ENCODE measurements at regions not wholly inside any gene's neighbourhood (a gene's known extent, or its start where the extent isn't known, plus 50 kb on each side); places are given as distances from the start of the nearest gene placed in this dataset.
"Not testable (repeated sequence)": the region's sequence is repeated elsewhere in the genome, so short reads cannot be mapped to it uniquely, and the experiment has no call there.

DNA sequence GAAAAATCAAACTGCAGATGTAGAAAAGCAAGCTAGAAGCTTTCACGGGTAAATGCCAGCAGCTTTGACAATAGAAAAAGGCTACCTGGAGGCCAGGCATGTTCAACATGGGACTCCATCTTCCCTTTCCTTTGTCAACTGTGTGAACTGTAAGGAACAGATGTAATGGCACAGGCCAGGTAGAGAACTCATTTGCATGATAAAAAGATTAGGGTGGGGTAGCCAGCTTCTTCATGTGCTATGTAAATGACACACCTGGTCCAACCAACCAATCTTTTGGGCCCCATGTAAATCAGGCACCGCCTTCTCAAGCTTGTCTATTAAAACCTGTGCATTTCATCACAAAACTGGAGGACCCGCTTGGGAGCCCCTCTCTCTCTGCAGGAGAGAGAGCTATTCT lies 686.5 kb upstream of the GOLIM4 start:
- intact Hi-C loops (cut with DNase I) = no loop called here
- Histone ChIP-seq H3K27ac (no peak overlapping the region), H3K27me3 (no peaks in the 10 kb centered on the region), H3K4me3 (no peak overlapping the region), H3K4me1 (no peaks in the 10 kb centered on the region), H3K9me3 (peaks cover 0 to 2% (median 0%) of the 10 kb centered on the region in 4 donors), H3K36me3 (no peaks in the 10 kb centered on the region)
- no peak for ATAC-seq
- WGBS (ENCODE audit: insufficient coverage, low coverage, low lambda C conversion rate, missing lambda C conversion rate) = 73% methylated on average over 3 of the region's 3 CpGs
- TF ChIP-seq, protein P1, sequence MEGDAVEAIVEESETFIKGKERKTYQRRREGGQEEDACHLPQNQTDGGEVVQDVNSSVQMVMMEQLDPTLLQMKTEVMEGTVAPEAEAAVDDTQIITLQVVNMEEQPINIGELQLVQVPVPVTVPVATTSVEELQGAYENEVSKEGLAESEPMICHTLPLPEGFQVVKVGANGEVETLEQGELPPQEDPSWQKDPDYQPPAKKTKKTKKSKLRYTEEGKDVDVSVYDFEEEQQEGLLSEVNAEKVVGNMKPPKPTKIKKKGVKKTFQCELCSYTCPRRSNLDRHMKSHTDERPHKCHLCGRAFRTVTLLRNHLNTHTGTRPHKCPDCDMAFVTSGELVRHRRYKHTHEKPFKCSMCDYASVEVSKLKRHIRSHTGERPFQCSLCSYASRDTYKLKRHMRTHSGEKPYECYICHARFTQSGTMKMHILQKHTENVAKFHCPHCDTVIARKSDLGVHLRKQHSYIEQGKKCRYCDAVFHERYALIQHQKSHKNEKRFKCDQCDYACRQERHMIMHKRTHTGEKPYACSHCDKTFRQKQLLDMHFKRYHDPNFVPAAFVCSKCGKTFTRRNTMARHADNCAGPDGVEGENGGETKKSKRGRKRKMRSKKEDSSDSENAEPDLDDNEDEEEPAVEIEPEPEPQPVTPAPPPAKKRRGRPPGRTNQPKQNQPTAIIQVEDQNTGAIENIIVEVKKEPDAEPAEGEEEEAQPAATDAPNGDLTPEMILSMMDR (IDR thresholded peaks at IDR 0.05) = no peak
- no peak for TF ChIP-seq POLR2A (IDR thresholded peaks at IDR 0.05)
- no peak for DNase-seq

DNA sequence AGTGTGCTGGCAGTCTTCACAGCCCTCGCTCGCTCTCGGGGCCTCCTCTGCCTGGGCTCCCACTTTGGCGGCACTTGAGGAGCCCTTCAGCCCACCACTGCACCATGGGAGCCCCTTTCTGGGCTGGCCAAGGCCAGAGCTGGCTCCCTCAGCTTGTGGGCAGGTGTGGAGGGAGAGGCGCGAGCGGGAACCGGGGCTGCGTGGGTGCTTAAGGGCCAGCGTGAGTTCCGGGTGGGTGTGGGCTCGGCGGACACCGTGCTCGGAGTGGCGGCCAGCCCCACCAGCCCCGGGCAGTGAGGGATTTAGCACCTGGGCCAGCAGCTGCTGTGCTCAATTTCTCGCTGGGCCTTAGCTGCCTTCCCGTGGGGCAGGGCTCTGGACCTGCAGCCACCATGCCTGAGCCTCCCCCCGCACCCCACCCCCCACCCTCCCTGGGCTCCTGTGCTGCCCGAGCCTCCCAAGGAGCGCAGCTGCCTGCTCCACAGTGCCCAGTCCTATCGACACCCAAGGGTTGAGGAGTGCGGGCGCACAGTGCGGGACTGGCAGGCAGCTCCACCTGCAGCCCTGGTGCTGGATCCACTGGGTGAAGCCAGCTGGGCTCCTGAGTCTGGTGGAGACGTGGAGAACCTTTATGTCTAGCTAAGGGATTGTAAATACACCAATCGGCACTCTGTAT lies 684.4 kb upstream of the GOLIM4 start:
- DNase-seq; H3K27ac ChIP-seq; H3K4me3 ChIP-seq; intact Hi-C loops (cut with DNase I); H3K4me1 ChIP-seq; H3K27me3 ChIP-seq; H3K36me3 ChIP-seq; H3K9me3 ChIP-seq; ATAC-seq: not testable (repeated sequence)
- WGBS (ENCODE audit: insufficient coverage, low coverage, low lambda C conversion rate, missing lambda C conversion rate) = 76% methylated on average over 2 of the region's 28 CpGs

DNA sequence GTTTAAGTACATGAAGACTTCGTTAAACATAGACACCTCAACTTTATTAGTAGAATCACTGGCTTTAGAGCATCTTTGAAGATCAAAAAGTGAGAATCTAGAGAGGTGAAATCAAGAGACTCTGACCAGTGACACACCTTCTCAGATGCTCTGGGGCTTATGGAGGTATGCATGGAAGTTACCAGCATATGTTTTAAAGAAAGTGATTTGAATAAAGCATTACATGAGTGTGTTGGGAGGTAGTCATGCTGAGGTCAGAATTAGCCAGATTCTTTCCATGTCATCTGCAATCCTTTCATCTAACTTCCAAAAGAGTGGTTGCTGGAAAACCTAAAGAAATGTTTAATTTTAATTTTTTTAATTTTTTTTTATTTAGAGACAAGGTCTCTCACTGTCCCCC lies 658.0 kb upstream of the GOLIM4 start:
- no peaks in the 10 kb centered on the region for H3K4me1 ChIP-seq
- no peaks in the 10 kb centered on the region for H3K27me3 ChIP-seq
- intact Hi-C loops (cut with DNase I) = no loop called here
- WGBS (ENCODE audit: insufficient coverage, low coverage, low lambda C conversion rate, missing lambda C conversion rate) = 60% methylated on average over 1 of the region's 1 CpG
- DNase-seq (no peak), ATAC-seq (no peak)
- no peak overlapping the region for H3K27ac ChIP-seq
- no peaks in the 10 kb centered on the region for H3K36me3 ChIP-seq
- TF ChIP-seq, protein P1 (IDR thresholded peaks at IDR 0.05) = no peak
- TF ChIP-seq POLR2A (IDR thresholded peaks at IDR 0.05) = no peak
- H3K9me3 ChIP-seq = no peaks in the 10 kb centered on the region
- H3K4me3 ChIP-seq = no peak overlapping the region

DNA sequence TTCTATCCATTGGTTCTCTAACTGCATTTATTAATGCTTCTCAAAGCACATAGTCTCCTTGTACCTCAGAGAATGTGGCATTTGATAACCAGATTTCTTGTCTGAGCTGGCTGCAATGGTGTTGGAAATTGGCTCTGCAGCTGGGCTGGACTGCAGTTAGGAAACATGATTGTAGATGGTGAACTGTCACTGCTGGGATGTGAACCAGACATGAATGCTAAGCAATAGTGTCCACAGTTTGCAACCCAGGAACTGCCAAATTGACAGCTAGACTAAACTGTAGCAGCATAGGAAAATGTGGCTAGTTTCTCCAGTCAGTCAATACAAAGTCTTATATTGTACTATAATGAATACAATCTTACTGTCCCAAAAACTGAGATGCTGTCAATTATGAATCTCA lies 656.6 kb upstream of the GOLIM4 start:
- DNase-seq = no peak
- TF ChIP-seq POLR2A (IDR thresholded peaks at IDR 0.05) = no peak
- Histone ChIP-seq H3K9me3 (no peaks in the 10 kb centered on the region), H3K27me3 (no peaks in the 10 kb centered on the region), H3K27ac (no peak overlapping the region), H3K4me1 (no peaks in the 10 kb centered on the region), H3K4me3 (no peak overlapping the region), H3K36me3 (no peaks in the 10 kb centered on the region)
- no peak for ATAC-seq
- intact Hi-C loops (cut with DNase I) = no loop called here

DNA sequence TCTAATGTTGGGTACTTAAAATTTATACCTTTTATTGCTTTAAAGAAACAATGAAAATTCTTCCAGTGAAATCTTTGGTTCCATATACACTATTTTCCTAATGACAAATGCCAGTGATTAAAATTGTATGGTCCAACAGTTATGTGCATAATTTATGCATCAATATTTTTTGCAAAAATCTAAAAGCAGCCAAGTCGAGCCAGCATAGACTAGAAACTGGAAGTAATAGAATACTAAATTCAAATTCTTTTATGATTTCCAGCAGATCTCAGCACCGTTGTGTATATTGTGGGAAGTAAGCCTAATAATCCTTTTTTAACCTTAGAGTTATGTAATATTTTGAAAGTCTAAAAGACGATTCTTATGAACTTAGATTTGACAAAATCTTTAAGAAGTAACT lies 652.0 kb upstream of the GOLIM4 start:
- no peak for DNase-seq
- H3K4me1 ChIP-seq = no peaks in the 10 kb centered on the region
- H3K27me3 ChIP-seq = no peaks in the 10 kb centered on the region
- no peak overlapping the region for H3K4me3 ChIP-seq
- no peaks in the 10 kb centered on the region for H3K9me3 ChIP-seq
- no peak overlapping the region for H3K27ac ChIP-seq
- H3K36me3 ChIP-seq = no peaks in the 10 kb centered on the region
- intact Hi-C loops (cut with DNase I) = no loop called here
- WGBS (ENCODE audit: insufficient coverage, low coverage, low lambda C conversion rate, missing lambda C conversion rate) = 42% methylated on average over 3 of the region's 3 CpGs
- ATAC-seq = no peak
- TF ChIP-seq, protein P1 (IDR thresholded peaks at IDR 0.05) = no peak
- no peak for TF ChIP-seq POLR2A (IDR thresholded peaks at IDR 0.05)

Measured in right lobe of liver (tissue), 6 donors.